H9 (cell line): ENCODE measurements at regions not wholly inside any gene's neighbourhood (a gene's known extent, or its start where the extent isn't known, plus 50 kb on each side); places are given as distances from the start of the nearest gene placed in this dataset.

Experiments
- DNase-seq: peaks from one replicate; pipeline ENCODE4 v3.0.0-alpha.2; 2017
- H2AFZ ChIP-seq: one replicate; pipeline ENCODE4 v1.6.1; 2013; ENCODE audit warnings: mild to moderate bottlenecking, low read length, control low read depth, moderate library complexity
- H2AK5ac ChIP-seq: 2 replicates; pipeline ENCODE4 v1.6.1; 2013; ENCODE audit warnings: low read length, control low read depth, mixed read lengths; ENCODE audit not compliant: insufficient read length
- H2BK120ac ChIP-seq: one replicate; pipeline ENCODE4 v1.6.1; 2013; ENCODE audit warnings: low read depth, mild to moderate bottlenecking, low read length, control low read depth, inconsistent platforms; ENCODE audit not compliant: poor library complexity, severe bottlenecking
- H2BK12ac ChIP-seq: 2 replicates; pipeline ENCODE4 v1.6.1; 2013; ENCODE audit warnings: low read length, control low read depth, mixed read lengths, low read depth; ENCODE audit not compliant: insufficient read length
- H2BK15ac ChIP-seq: 2 replicates; pipeline ENCODE4 v1.6.1; 2013; ENCODE audit warnings: low read depth, low read length, control low read depth
- H2BK20ac ChIP-seq: one replicate; pipeline ENCODE4 v1.6.1; 2013; ENCODE audit warnings: low read depth, mild to moderate bottlenecking, low read length, control low read depth, inconsistent platforms; ENCODE audit not compliant: poor library complexity, severe bottlenecking
- H2BK5ac ChIP-seq: 2 replicates; pipeline ENCODE4 v1.6.1; 2013; ENCODE audit warnings: low read length, control low read depth, mixed read lengths; ENCODE audit not compliant: insufficient read length
- H3K14ac ChIP-seq: 2 replicates; pipeline ENCODE4 v1.6.1; 2013; ENCODE audit warnings: low read length, control low read depth; ENCODE audit not compliant: insufficient read depth
- H3K18ac ChIP-seq: 2 replicates; pipeline ENCODE4 v1.6.1; 2013; ENCODE audit warnings: low read depth, mild to moderate bottlenecking, mixed read lengths, low read length, control low read depth; ENCODE audit not compliant: insufficient read length
- H3K23ac ChIP-seq: 2 replicates; pipeline ENCODE4 v1.6.1; 2013; ENCODE audit warnings: low read length, control low read depth, mixed read lengths, low read depth; ENCODE audit not compliant: insufficient read length
- H3K23me2 ChIP-seq: 2 replicates; pipeline ENCODE4 v1.6.1; 2013; ENCODE audit warnings: low read depth, mild to moderate bottlenecking, mixed read lengths, low read length, control low read depth; ENCODE audit not compliant: insufficient read length, poor library complexity, severe bottlenecking
- H3K27ac ChIP-seq: 2 replicates; pipeline ENCODE4 v1.5.1; 2013; ENCODE audit warnings: low read length, control low read depth, mixed read lengths, low read depth; ENCODE audit not compliant: insufficient read length
- H3K27me3 ChIP-seq: 2 replicates; pipeline ENCODE4 v1.6.1; 2013; ENCODE audit warnings: low read length, control low read depth, inconsistent platforms; ENCODE audit not compliant: insufficient read depth
- H3K4ac ChIP-seq: 2 replicates; pipeline ENCODE4 v1.6.1; 2013; ENCODE audit warnings: low read depth, mild to moderate bottlenecking, control low read depth, inconsistent platforms, low read length, moderate library complexity
- H3K4me1 ChIP-seq: 2 replicates; pipeline ENCODE4 v1.6.1; 2013; ENCODE audit warnings: low read length, control low read depth, inconsistent platforms; ENCODE audit not compliant: insufficient read depth
- H3K4me2 ChIP-seq: 2 replicates; pipeline ENCODE4 v1.6.1; 2013; ENCODE audit warnings: low read length, control low read depth, mixed read lengths; ENCODE audit not compliant: insufficient read length, insufficient read depth
- H3K56ac ChIP-seq: 2 replicates; pipeline ENCODE4 v1.6.1; 2013; ENCODE audit warnings: low read depth, mild to moderate bottlenecking, mixed read lengths, low read length, control low read depth; ENCODE audit not compliant: insufficient read length
- H3K79me1 ChIP-seq: 2 replicates; pipeline ENCODE4 v1.6.1; 2013; ENCODE audit warnings: low read depth, mild to moderate bottlenecking, moderate library complexity, low read length, control low read depth, inconsistent platforms; ENCODE audit not compliant: insufficient read depth, poor library complexity, severe bottlenecking
- H3K79me2 ChIP-seq: 2 replicates; pipeline ENCODE4 v1.6.1; 2013; ENCODE audit warnings: low read length, control low read depth, inconsistent platforms; ENCODE audit not compliant: insufficient read depth
- H3K9ac ChIP-seq: 2 replicates; pipeline ENCODE4 v1.6.1; 2013; ENCODE audit warnings: low read length, control low read depth, mixed read lengths; ENCODE audit not compliant: insufficient read length; ENCODE audit errors: extremely low read depth
- H3K9me3 ChIP-seq: one replicate; pipeline ENCODE4 v1.6.1; 2013; ENCODE audit warnings: low read depth, low read length, inconsistent platforms; ENCODE audit not compliant: control insufficient read depth
- H3T11ph ChIP-seq: one replicate; pipeline ENCODE4 v1.6.1; 2013; ENCODE audit warnings: mild to moderate bottlenecking, low read length, control low read depth, inconsistent platforms
- H4K20me1 ChIP-seq: one replicate; pipeline ENCODE4 v1.6.1; 2013; ENCODE audit not compliant: control insufficient read depth, insufficient read length, insufficient read depth
- H4K5ac ChIP-seq: 2 replicates; pipeline ENCODE4 v1.6.1; 2013; ENCODE audit warnings: low read depth, mild to moderate bottlenecking, mixed read lengths, low read length, control low read depth; ENCODE audit not compliant: insufficient read length
- H4K8ac ChIP-seq: replicated peaks from 2 replicates; pipeline ENCODE4 v1.6.1; 2013; ENCODE audit warnings: low read length, control low read depth, mixed read lengths, low read depth; ENCODE audit not compliant: insufficient read length
- H4K91ac ChIP-seq: 2 replicates; pipeline ENCODE4 v1.6.1; 2013; ENCODE audit warnings: low read depth, mild to moderate bottlenecking, moderate library complexity, mixed read lengths, low read length, control low read depth; ENCODE audit not compliant: insufficient read length
- H3K27ac Mint-ChIP-seq, 3 experiments: 2 replicates in 2 of 3; 3 replicates in 1 of 3; pipeline ENCODE4 v1.8.0; 2020 to 2021; ENCODE audit warnings: mixed read lengths in 3 of 3, mild to moderate bottlenecking in 1 of 3, moderate library complexity in 1 of 3
- H3K27me3 Mint-ChIP-seq: 2 replicates; pipeline ENCODE4 v1.8.0; 2021; ENCODE audit warnings: low read depth, mild to moderate bottlenecking, moderate library complexity, mixed read lengths
- H3K36me3 Mint-ChIP-seq, 3 experiments: 2 replicates in 2 of 3; 3 replicates in 1 of 3; pipeline ENCODE4 v1.8.0; 2020 to 2021; ENCODE audit warnings: low read depth in 3 of 3, mixed read lengths in 3 of 3; ENCODE audit not compliant: insufficient read depth in 1 of 3
- H3K4me1 Mint-ChIP-seq, 2 experiments: 2 replicates each; pipeline ENCODE4 v1.8.0; 2020; ENCODE audit warnings: mixed read lengths in 2 of 2
- H3K4me3 Mint-ChIP-seq, 2 experiments: 2 replicates in 1 of 2; 3 replicates in 1 of 2; pipeline ENCODE4 v1.8.0; 2020 to 2021; ENCODE audit warnings: mild to moderate bottlenecking in 2 of 2, mixed read lengths in 2 of 2, moderate library complexity in 1 of 2
- H3K9me3 Mint-ChIP-seq, 2 experiments: 2 replicates in 1 of 2; 3 replicates in 1 of 2; pipeline ENCODE4 v1.8.0; 2020; ENCODE audit warnings: mild to moderate bottlenecking in 2 of 2, mixed read lengths in 2 of 2, moderate library complexity in 1 of 2
- WGBS: extraction: QIAGEN DNeasy Blood & Tissue Kit; methylation state at CpG from one replicate; pipeline ENCODE4 v1.1.7; 2013; ENCODE audit warnings: missing lambda C conversion rate, low lambda C conversion rate, mixed read lengths; ENCODE audit not compliant: insufficient read length; ENCODE audit errors: extremely low coverage; 5-methylcytosine and 5-hydroxymethylcytosine counted together
- TF ChIP-seq, protein P1 (sequence below): fragments of 200-600 bp; sonication (generic); conservative IDR thresholded peaks from 3 replicates; pipeline ENCODE4 v1.8.0; 2021; ENCODE audit warnings: antibody characterized with exemption, mild to moderate bottlenecking

DNA sequence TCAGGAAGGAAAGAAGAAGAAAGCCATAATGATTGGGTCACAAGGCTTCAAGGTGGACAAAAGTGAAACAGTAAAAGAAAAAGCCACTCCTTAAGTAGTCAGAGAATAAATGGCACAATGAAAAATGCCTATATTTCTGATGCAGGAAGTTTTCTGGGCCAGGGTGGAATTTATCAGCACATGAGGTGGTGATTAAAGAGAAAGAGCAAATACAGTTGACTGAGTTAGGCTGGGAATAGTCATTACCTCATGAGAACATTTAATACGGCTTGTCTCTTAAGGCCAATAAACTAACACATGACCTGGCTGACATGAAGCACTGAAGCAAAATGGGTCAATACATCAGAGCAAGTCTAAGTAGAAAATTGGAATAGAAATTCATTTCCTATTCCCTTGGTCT lies 499.7 kb downstream of the TMTC2 start:
- H3K27ac Mint-ChIP-seq = no peak overlapping the region
- H3K4me3 Mint-ChIP-seq = no peak overlapping the region
- H3K27me3 Mint-ChIP-seq = no peaks in the 10 kb centered on the region

More for the DNA sequence above, 499.7 kb downstream of the TMTC2 start:
- Histone ChIP-seq H3K9ac (no peak overlapping the region), H2BK20ac (no peak overlapping the region), H3K27ac (no peak overlapping the region), H4K20me1 (no peaks in the 10 kb centered on the region), H2BK5ac (no peak overlapping the region), H4K5ac (no peak overlapping the region), H4K91ac (no peak overlapping the region), H3K27me3 (no peaks in the 10 kb centered on the region), H3K18ac (no peak overlapping the region), H3K79me2 (no peaks in the 10 kb centered on the region), H3K14ac (no peak overlapping the region), H2BK15ac (no peak overlapping the region), H3K9me3 (no peaks in the 10 kb centered on the region), H3K23ac (no peak overlapping the region), H3K4ac (no peak overlapping the region), H3K4me2 (no peak overlapping the region), H3K4me1 (no peaks in the 10 kb centered on the region; the same call in 1 of the 2 replicates), H2AFZ (no peak overlapping the region), H3K56ac (no peak overlapping the region), H2AK5ac (no peak overlapping the region), H2BK120ac (no peak overlapping the region), H2BK12ac (no peak overlapping the region), H3T11ph (no peak overlapping the region), H4K8ac (no peak overlapping the region), H3K79me1 (no peaks in the 10 kb centered on the region), H3K23me2 (no peaks in the 10 kb centered on the region)
- H3K4me1 Mint-ChIP-seq = peaks cover 15 to 19% of the 10 kb centered on the region in 2 experiments
- DNase-seq = no peak
- H3K36me3 Mint-ChIP-seq = peaks cover 0 to 5% (median 0%) of the 10 kb centered on the region in 3 experiments; a peak in 2 of 7 replicates
- H3K9me3 Mint-ChIP-seq = peaks cover 0 to 1% of the 10 kb centered on the region in 2 experiments; a peak in 1 of 5 replicates
- TF ChIP-seq, protein P1, sequence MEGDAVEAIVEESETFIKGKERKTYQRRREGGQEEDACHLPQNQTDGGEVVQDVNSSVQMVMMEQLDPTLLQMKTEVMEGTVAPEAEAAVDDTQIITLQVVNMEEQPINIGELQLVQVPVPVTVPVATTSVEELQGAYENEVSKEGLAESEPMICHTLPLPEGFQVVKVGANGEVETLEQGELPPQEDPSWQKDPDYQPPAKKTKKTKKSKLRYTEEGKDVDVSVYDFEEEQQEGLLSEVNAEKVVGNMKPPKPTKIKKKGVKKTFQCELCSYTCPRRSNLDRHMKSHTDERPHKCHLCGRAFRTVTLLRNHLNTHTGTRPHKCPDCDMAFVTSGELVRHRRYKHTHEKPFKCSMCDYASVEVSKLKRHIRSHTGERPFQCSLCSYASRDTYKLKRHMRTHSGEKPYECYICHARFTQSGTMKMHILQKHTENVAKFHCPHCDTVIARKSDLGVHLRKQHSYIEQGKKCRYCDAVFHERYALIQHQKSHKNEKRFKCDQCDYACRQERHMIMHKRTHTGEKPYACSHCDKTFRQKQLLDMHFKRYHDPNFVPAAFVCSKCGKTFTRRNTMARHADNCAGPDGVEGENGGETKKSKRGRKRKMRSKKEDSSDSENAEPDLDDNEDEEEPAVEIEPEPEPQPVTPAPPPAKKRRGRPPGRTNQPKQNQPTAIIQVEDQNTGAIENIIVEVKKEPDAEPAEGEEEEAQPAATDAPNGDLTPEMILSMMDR = no peak
- WGBS = no CpG with 5 or more reads among the region's 1 CpG
